Loucy (cell line): ENCODE measurements at regions not wholly inside any gene's neighbourhood (a gene's known extent, or its start where the extent isn't known, plus 50 kb on each side); places are given as distances from the start of the nearest gene placed in this dataset.

ENCODE experiments used
- H2AFZ ChIP-seq: fragments of 200-600 bp; sonication (generic); 2 replicates; pipeline ENCODE4 v1.6.0; 2016; ENCODE audit warnings: antibody characterized with exemption, mild to moderate bottlenecking, low read length, moderate library complexity
- H3F3A ChIP-seq: fragments of 200-600 bp; 2 replicates; pipeline ENCODE4 v1.6.0; 2016; ENCODE audit warnings: antibody characterized with exemption, low read depth, mild to moderate bottlenecking
- H3K27me3 ChIP-seq: fragments of 200-600 bp; sonication (generic); 2 replicates; pipeline ENCODE4 v1.6.1; 2014; ENCODE audit warnings: low read length, mild to moderate bottlenecking; ENCODE audit not compliant: insufficient read depth, poor library complexity, severe bottlenecking
- H3K36me3 ChIP-seq: fragments of 200-600 bp; sonication (generic); 2 replicates; pipeline ENCODE4 v1.6.1; 2016; ENCODE audit warnings: low read length; ENCODE audit not compliant: insufficient read depth
- H3K4me1 ChIP-seq: fragments of 200-600 bp; sonication (generic); 2 replicates; pipeline ENCODE4 v1.5.1; 2014; ENCODE audit warnings: low read length, mild to moderate bottlenecking; ENCODE audit not compliant: insufficient read depth, poor library complexity, severe bottlenecking
- H3K4me2 ChIP-seq: fragments of 200-600 bp; sonication (generic); 2 replicates; pipeline ENCODE4 v1.6.0; 2014; ENCODE audit warnings: antibody characterized with exemption, low read length, low read depth, mild to moderate bottlenecking; ENCODE audit not compliant: poor library complexity, severe bottlenecking
- H3K4me3 ChIP-seq: fragments of 200-600 bp; sonication (generic); 2 replicates; pipeline ENCODE4 v1.5.1; 2014; ENCODE audit warnings: low read length, mild to moderate bottlenecking, mixed read lengths; ENCODE audit not compliant: poor library complexity, severe bottlenecking
- H3K79me2 ChIP-seq: fragments of 200-600 bp; sonication (generic); 2 replicates; pipeline ENCODE4 v1.6.1; 2014; ENCODE audit warnings: low read length; ENCODE audit not compliant: insufficient read depth
- H3K9ac ChIP-seq: fragments of 200-600 bp; sonication (generic); 2 replicates; pipeline ENCODE4 v1.6.0; 2014; ENCODE audit warnings: mild to moderate bottlenecking, low read depth, low read length, moderate library complexity; ENCODE audit not compliant: poor library complexity, severe bottlenecking
- H3K9me2 ChIP-seq: fragments of 200-600 bp; sonication (generic); replicated peaks from 2 replicates; pipeline ENCODE4 v1.6.1; 2016; ENCODE audit warnings: low read depth, low read length, mixed read lengths
- H3K9me3 ChIP-seq: fragments of 200-600 bp; sonication (generic); 2 replicates; pipeline ENCODE4 v1.6.1; 2014; ENCODE audit warnings: mild to moderate bottlenecking, antibody characterized with exemption, low read length, low read depth; ENCODE audit not compliant: insufficient read depth
- H4K20me1 ChIP-seq: fragments of 200-600 bp; sonication (generic); 2 replicates; pipeline ENCODE4 v1.6.0; 2014; ENCODE audit warnings: antibody characterized with exemption, low read length, mild to moderate bottlenecking; ENCODE audit not compliant: insufficient read depth, poor library complexity, severe bottlenecking
- CTCF ChIP-seq: fragments of 200-600 bp; sonication (generic); conservative IDR thresholded peaks from 2 replicates; pipeline ENCODE4 v1.5.1; 2014; ENCODE audit warnings: mild to moderate bottlenecking, antibody characterized with exemption, low read length
- EZH2phosphoT487 ChIP-seq: fragments of 200-600 bp; IDR thresholded peaks from 2 replicates; pipeline ENCODE4 v1.6.1; 2018; ENCODE audit warnings: antibody characterized with exemption, mild to moderate bottlenecking, moderate library complexity, borderline replicate concordance

DNA sequence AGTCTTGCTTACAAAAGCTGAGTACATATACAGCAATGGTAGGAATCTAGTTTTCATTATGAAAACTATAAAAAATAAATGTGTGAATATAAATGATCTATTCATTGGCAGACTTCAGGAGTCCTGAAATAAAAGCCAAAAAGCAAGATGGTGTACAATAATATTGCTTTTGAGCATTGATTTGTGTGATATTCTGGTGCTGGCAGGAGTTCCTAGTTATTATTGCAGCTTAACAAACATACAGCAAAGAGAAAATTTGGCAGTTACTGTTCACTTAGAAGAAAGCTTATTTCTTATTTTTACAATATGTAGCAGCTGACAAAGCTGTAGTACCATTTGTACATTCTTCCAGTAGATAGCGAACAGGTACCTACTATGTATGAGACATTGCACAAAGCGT, 1518.9 kb upstream of the TENM4 start:
- no peaks in the 10 kb centered on the region for H3F3A ChIP-seq

DNA sequence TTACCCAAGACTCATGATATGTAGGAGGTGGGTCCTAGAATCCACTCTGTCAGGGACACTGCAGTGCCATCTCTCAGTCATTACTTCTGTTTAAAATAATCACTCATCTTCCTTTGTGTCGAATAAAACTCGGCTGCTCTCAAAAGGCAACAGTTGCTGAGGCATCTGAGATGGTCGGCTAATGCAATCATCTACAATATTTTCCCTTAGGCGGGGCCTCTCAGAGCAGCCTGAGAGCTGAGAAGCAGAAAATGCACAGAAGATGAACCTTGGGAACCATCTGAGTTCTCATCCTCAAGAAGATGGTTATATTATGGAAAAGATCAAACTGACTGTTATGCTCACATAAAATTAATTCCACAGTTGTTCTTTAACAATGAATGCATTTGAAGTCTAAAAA, 1518.2 kb upstream of the TENM4 start:
- Histone ChIP-seq H3K27me3 (no peaks in the 10 kb centered on the region), H3K79me2 (no peaks in the 10 kb centered on the region), H3K4me1 (no peaks in the 10 kb centered on the region), H4K20me1 (no peaks in the 10 kb centered on the region), H3K9me3 (no peaks in the 10 kb centered on the region), H3K4me2 (no peak overlapping the region), H3K4me3 (no peak overlapping the region), H2AFZ (no peak overlapping the region), H3K9ac (no peak overlapping the region), H3K9me2 (no peaks in the 10 kb centered on the region), H3F3A (no peaks in the 10 kb centered on the region), H3K36me3 (no peaks in the 10 kb centered on the region)
- TF ChIP-seq CTCF (no peak), EZH2phosphoT487 (no peak)

More for the DNA sequence above, 1518.9 kb upstream of the TENM4 start:
- no peak overlapping the region for H3K4me3 ChIP-seq
- no peak overlapping the region for H3K4me2 ChIP-seq
- H2AFZ ChIP-seq: no peak overlapping the region
- no peaks in the 10 kb centered on the region for H3K4me1 ChIP-seq
- H4K20me1 ChIP-seq: no peaks in the 10 kb centered on the region
- no peak for TF ChIP-seq EZH2phosphoT487
- no peak for TF ChIP-seq CTCF
- H3K79me2 ChIP-seq: no peaks in the 10 kb centered on the region
- no peaks in the 10 kb centered on the region for H3K9me2 ChIP-seq
- H3K9me3 ChIP-seq: no peaks in the 10 kb centered on the region
- no peaks in the 10 kb centered on the region for H3K36me3 ChIP-seq
- H3K9ac ChIP-seq: no peak overlapping the region
- no peaks in the 10 kb centered on the region for H3K27me3 ChIP-seq

DNA sequence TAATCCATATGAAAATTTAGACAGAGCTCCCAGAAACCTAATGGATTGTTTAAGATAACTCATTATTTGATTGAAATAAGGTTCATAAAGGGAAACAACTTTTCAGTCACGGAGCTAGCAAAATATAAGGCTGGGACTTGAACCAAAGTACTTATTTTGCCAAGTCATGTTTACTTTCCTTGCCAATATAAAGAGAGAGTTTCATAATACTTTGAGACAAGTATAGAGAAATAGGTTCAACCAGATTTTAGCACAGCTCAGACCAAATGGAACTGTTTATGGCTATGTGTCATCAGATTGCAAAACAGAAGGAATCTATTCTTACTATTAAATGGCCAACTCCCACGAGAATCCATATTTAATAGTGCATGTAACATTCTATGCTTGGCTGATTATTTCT, 1517.5 kb upstream of the TENM4 start:
- no peaks in the 10 kb centered on the region for H3F3A ChIP-seq
- H2AFZ ChIP-seq: no peak overlapping the region
- no peak overlapping the region for H3K4me3 ChIP-seq
- TF ChIP-seq EZH2phosphoT487 (no peak), CTCF (no peak)
- no peak overlapping the region for H3K4me2 ChIP-seq
- no peaks in the 10 kb centered on the region for H3K9me2 ChIP-seq
- H3K36me3 ChIP-seq: no peaks in the 10 kb centered on the region
- H3K4me1 ChIP-seq: no peaks in the 10 kb centered on the region
- no peaks in the 10 kb centered on the region for H3K9me3 ChIP-seq
- H3K79me2 ChIP-seq: no peaks in the 10 kb centered on the region
- no peak overlapping the region for H3K9ac ChIP-seq
- no peaks in the 10 kb centered on the region for H3K27me3 ChIP-seq
- H4K20me1 ChIP-seq: no peaks in the 10 kb centered on the region
